ENCODE measurements at regions not wholly inside any gene's neighbourhood (a gene's known extent, or its start where the extent isn't known, plus 50 kb on each side); places are given as distances from the start of the nearest gene placed in this dataset.

GRCh38 chr17:77326636-77327035 lies 185.9 kb downstream of the SEC14L1 start:
- peak overlapping the region; percentile 40 for H3K9ac ChIP-seq (ENCODE audit: low read length)
- no peaks in the 10 kb centered on the region for H3K9me3 ChIP-seq (ENCODE audit: low read length)
- H3K27ac ChIP-seq (ENCODE audit: low read depth, low read length): no peak overlapping the region
- no peaks in the 10 kb centered on the region for H3K36me3 ChIP-seq (ENCODE audit: insufficient read depth, low read length)
- H3K4me3 ChIP-seq (ENCODE audit: low read depth in 1 of 2, low read length in 2 of 2): no peak overlapping the region
- H3K4me1 ChIP-seq (ENCODE audit: insufficient read depth, low read length): peaks cover 65% of the 10 kb centered on the region
- H3K27me3 ChIP-seq (ENCODE audit: control insufficient read depth in 1 of 2, insufficient read depth in 2 of 2, low read length in 2 of 2): no peaks in the 10 kb centered on the region

GRCh38 chr17:77327181-77327565 lies 186.4 kb downstream of the SEC14L1 start:
- Histone ChIP-seq H3K9me3 (ENCODE audit: low read length) (no peaks in the 10 kb centered on the region), H3K27ac (ENCODE audit: low read depth, low read length) (no peak overlapping the region), H3K4me1 (ENCODE audit: insufficient read depth, low read length) (peaks cover 63% of the 10 kb centered on the region), H3K4me3 (ENCODE audit: low read depth in 1 of 2, low read length in 2 of 2) (no peak overlapping the region), H3K27me3 (ENCODE audit: control insufficient read depth in 1 of 2, insufficient read depth in 2 of 2, low read length in 2 of 2) (no peaks in the 10 kb centered on the region), H3K36me3 (ENCODE audit: insufficient read depth, low read length) (no peaks in the 10 kb centered on the region), H3K9ac (ENCODE audit: low read length) (no peak overlapping the region)

- Histone ChIP-seq H3K4me1 (ENCODE audit: insufficient read depth, low read length) (peaks cover 56% of the 10 kb centered on the region), H3K36me3 (ENCODE audit: insufficient read depth, low read length) (no peaks in the 10 kb centered on the region), H3K9me3 (ENCODE audit: low read length) (no peaks in the 10 kb centered on the region), H3K27me3 (ENCODE audit: control insufficient read depth in 1 of 2, insufficient read depth in 2 of 2, low read length in 2 of 2) (no peaks in the 10 kb centered on the region), H3K27ac (ENCODE audit: low read depth, low read length) (no peak overlapping the region), H3K4me3 (ENCODE audit: low read depth in 1 of 2, low read length in 2 of 2) (no peak overlapping the region), H3K9ac (ENCODE audit: low read length) (no peak overlapping the region)
Observed at GRCh38 chr17:77327566-77328464, 187.0 kb downstream of the SEC14L1 start.

- Histone ChIP-seq H3K27me3 (ENCODE audit: control insufficient read depth in 1 of 2, insufficient read depth in 2 of 2, low read length in 2 of 2) (no peaks in the 10 kb centered on the region), H3K9me3 (ENCODE audit: low read length) (no peaks in the 10 kb centered on the region), H3K9ac (ENCODE audit: low read length) (no peak overlapping the region), H3K4me3 (ENCODE audit: low read depth in 1 of 2, low read length in 2 of 2) (no peak overlapping the region), H3K4me1 (ENCODE audit: insufficient read depth, low read length) (peaks cover 44% of the 10 kb centered on the region), H3K27ac (ENCODE audit: low read depth, low read length) (no peak overlapping the region), H3K36me3 (ENCODE audit: insufficient read depth, low read length) (no peaks in the 10 kb centered on the region)
Observed at GRCh38 chr17:77328823-77329740, 188.3 kb downstream of the SEC14L1 start.

GRCh38 chr17:77329741-77330531 lies 189.2 kb downstream of the SEC14L1 start:
- no peaks in the 10 kb centered on the region for H3K36me3 ChIP-seq (ENCODE audit: insufficient read depth, low read length)
- H3K9me3 ChIP-seq (ENCODE audit: low read length): no peaks in the 10 kb centered on the region
- H3K27ac ChIP-seq (ENCODE audit: low read depth, low read length): no peak overlapping the region
- no peak overlapping the region for H3K9ac ChIP-seq (ENCODE audit: low read length)
- no peaks in the 10 kb centered on the region for H3K27me3 ChIP-seq (ENCODE audit: control insufficient read depth in 1 of 2, insufficient read depth in 2 of 2, low read length in 2 of 2)
- no peak overlapping the region for H3K4me3 ChIP-seq (ENCODE audit: low read depth in 1 of 2, low read length in 2 of 2)
- H3K4me1 ChIP-seq (ENCODE audit: insufficient read depth, low read length): peaks cover 35% of the 10 kb centered on the region

GRCh38 chr17:77330602-77331081 lies 189.9 kb downstream of the SEC14L1 start:
- Histone ChIP-seq H3K4me1 (ENCODE audit: insufficient read depth, low read length) (peaks cover 28% of the 10 kb centered on the region), H3K9me3 (ENCODE audit: low read length) (no peaks in the 10 kb centered on the region), H3K4me3 (ENCODE audit: low read depth in 1 of 2, low read length in 2 of 2) (no peak overlapping the region), H3K9ac (ENCODE audit: low read length) (no peak overlapping the region), H3K27ac (ENCODE audit: low read depth, low read length) (no peak overlapping the region), H3K36me3 (ENCODE audit: insufficient read depth, low read length) (no peaks in the 10 kb centered on the region), H3K27me3 (ENCODE audit: control insufficient read depth in 1 of 2, insufficient read depth in 2 of 2, low read length in 2 of 2) (no peaks in the 10 kb centered on the region)

- no peaks in the 10 kb centered on the region for H3K9me3 ChIP-seq (ENCODE audit: low read length)
- peaks cover 21% of the 10 kb centered on the region for H3K4me1 ChIP-seq (ENCODE audit: insufficient read depth, low read length)
- peak overlapping the region; percentile 78 for H3K27ac ChIP-seq (ENCODE audit: low read depth, low read length)
- H3K27me3 ChIP-seq (ENCODE audit: control insufficient read depth in 1 of 2, insufficient read depth in 2 of 2, low read length in 2 of 2): no peaks in the 10 kb centered on the region
- no peak overlapping the region for H3K9ac ChIP-seq (ENCODE audit: low read length)
- H3K4me3 ChIP-seq (ENCODE audit: low read depth in 1 of 2, low read length in 2 of 2): peak overlapping the region; percentile 21 to 37
- H3K36me3 ChIP-seq (ENCODE audit: insufficient read depth, low read length): no peaks in the 10 kb centered on the region
Observed at GRCh38 chr17:77331301-77331864, 190.6 kb downstream of the SEC14L1 start.

GRCh38 chr17:77332034-77332971 lies 191.5 kb downstream of the SEC14L1 start:
- Histone ChIP-seq H3K4me1 (ENCODE audit: insufficient read depth, low read length) (peaks cover 11% of the 10 kb centered on the region), H3K4me3 (ENCODE audit: low read depth in 1 of 2, low read length in 2 of 2) (no peak overlapping the region), H3K27me3 (ENCODE audit: control insufficient read depth in 1 of 2, insufficient read depth in 2 of 2, low read length in 2 of 2) (no peaks in the 10 kb centered on the region), H3K9me3 (ENCODE audit: low read length) (no peaks in the 10 kb centered on the region), H3K27ac (ENCODE audit: low read depth, low read length) (peak overlapping the region; percentile 78), H3K36me3 (ENCODE audit: insufficient read depth, low read length) (no peaks in the 10 kb centered on the region), H3K9ac (ENCODE audit: low read length) (no peak overlapping the region)

GRCh38 chr17:77332981-77333685 lies 192.4 kb downstream of the SEC14L1 start:
- no peak overlapping the region for H3K9ac ChIP-seq (ENCODE audit: low read length)
- H3K4me1 ChIP-seq (ENCODE audit: insufficient read depth, low read length): peaks cover 8% of the 10 kb centered on the region

More at GRCh38 chr17:77332981-77333685, 192.4 kb downstream of the SEC14L1 start:
- Histone ChIP-seq H3K4me3 (ENCODE audit: low read depth in 1 of 2, low read length in 2 of 2) (no peak overlapping the region), H3K27me3 (ENCODE audit: control insufficient read depth in 1 of 2, insufficient read depth in 2 of 2, low read length in 2 of 2) (no peaks in the 10 kb centered on the region), H3K36me3 (ENCODE audit: insufficient read depth, low read length) (no peaks in the 10 kb centered on the region), H3K27ac (ENCODE audit: low read depth, low read length) (no peak overlapping the region), H3K9me3 (ENCODE audit: low read length) (no peaks in the 10 kb centered on the region)

Measured in muscle layer of colon (tissue), 2 donors.